NCI-H1092 (cell line): ENCODE measurements at regions not wholly inside any gene's neighbourhood (a gene's known extent, or its start where the extent isn't known, plus 50 kb on each side); places are given as distances from the start of the nearest gene placed in this dataset.
"Not testable (repeated sequence)": the region's sequence is repeated elsewhere in the genome, so short reads cannot be mapped to it uniquely, and the experiment has no call there.

Experiments
- DNase-seq: peaks from one replicate; lab custom pipeline; 2025; lab: John Stamatoyannopoulos, UW

DNA sequence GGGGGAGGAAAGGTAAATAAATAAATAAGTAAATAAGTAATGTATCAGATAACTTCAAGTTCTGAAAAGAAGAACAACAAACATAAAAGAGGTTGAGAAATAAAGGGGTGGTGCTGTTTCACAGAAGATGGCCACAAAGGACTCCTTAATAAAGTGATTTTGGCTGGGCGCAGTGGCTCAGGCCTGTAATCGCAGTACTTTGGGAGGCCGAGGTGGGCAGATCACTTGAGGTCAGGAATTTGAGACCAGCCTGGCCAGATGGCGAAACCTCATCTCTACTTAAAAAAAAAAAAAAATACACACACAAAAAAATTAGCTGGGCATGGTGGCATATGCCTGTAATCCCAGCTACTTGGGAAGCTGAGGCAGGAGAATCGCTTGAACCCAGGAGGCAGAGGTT, 315.5 kb downstream of the MIAT start:
- DNase-seq: not testable (repeated sequence)

DNA sequence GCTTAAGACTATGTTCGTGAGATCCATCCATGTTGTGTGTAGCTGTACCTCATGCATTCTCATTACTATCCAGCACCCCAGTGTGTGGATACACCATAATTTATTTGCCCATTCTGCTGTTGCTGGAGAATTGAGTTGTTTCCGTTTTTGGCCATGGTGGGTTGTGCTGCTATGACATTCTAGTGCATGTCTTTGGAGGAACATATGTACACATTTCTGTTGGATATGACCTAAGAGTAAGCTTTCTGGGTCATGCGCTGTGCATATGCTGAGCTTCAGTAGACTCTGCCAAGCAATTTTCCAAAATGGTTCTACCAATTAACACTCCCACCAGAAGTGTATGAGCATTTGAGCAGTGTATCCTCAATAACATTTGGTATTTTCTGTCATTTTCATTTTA, 316.6 kb downstream of the MIAT start:
- no peak for DNase-seq

DNA sequence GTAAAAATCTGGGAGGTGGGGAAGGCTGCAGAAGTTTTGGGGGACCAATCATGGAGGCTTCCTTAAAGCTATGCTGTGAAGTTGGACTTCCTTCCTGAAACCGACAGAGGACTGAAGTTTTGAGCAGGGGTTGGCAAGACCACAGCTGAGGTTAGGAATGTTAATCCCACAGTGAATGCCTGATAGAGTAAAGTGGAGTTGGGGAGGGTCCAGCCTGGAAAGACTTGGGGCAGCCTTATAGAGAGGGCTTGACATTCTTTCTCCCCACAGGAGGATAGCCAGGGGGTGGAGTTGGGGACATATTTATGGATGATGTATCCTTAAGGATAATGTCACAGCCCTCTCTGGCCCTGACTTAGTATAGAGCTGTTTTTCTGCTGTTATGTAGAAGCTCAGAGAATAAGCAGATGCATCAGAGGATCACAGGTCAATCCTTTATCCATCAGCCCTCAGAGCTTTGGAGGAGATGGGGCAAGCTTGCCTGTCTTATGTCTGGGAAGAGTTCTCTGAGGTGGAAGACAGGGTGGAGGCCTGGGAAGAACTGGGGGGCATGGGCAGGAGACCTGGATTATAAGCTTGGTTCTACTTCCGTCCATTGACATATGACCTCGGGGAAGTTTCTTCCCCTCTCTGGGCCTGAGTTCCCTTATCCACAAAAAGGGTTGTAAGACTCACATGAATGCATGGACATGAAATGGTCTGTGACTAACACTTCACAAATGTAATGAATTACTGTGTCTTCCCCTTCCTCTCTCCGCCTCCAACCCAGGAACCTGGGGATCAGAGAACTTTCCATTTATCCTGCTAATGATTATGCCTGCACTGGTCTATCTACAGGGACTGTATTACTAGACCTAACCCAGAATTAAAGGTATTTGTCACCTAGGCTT, 317.8 kb downstream of the MIAT start:
- no peak for DNase-seq

DNA sequence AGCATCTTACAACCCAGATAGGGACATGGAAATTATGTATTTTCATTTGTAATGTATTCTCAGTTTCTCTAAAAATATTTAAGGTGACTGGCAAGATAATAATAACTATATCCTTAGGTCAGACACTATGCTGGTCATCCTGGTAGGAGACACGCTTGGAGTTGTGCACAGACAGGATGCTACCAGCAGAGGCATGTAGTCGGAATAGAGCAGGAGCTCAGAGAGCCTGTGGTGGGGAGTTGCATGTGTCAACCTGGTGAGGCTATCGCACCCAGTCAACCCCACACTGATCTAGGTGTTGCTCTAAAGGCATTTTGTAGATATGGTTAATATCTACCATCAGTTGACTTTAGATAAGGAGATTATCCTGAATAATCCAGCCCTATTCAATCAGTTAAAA, 318.5 kb downstream of the MIAT start:
- no peak for DNase-seq

DNA sequence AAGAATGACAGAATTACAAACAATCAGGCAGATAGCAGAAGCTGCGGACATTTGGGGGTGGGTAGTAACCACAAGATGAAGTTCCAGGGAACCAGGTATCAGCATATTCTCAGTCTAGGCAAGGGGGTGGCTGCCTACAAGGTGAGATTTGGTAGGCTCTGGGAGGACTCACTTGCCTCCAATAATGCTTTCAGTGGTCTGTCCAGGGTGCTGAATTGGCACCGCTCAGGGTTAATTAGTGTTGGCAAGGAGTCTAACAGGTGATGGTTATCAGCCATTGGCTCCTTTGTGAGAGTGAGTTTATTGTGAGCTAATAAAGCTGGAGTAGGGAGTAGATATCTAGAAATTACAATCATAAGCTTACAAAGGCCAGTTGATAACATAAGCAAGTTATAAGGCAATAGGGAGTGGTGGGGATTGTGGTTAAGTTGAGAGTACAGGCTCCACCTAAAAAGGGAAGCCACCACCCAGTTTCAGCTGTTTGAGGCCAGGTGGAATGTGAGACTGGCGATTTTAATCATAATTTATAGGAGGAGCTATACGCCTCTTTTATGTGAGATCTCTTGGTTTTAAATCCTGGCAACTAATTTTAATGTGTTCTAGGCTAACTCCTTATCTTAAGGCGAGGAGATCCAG, 320.5 kb downstream of the MIAT start:
- DNase-seq: no peak

DNA sequence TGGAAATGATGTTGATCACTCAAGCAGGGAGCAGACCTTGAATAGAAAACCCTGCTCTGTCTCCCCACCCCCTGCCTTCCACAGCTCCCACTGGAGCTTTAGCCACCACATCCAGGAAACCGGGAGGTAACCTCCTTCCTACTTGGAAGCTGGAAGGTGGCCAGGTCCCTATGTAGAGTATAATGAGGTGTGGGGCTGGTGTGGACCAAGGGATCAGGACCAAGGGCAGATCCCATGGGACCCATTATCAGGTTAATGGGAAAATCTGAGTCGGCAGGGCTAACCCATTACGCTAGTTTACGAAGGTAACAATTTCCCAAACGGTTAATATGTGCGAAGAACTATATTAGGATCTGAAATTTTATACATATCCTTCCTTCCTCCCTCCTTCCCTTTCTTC, 321.9 kb downstream of the MIAT start:
- no peak for DNase-seq

DNA sequence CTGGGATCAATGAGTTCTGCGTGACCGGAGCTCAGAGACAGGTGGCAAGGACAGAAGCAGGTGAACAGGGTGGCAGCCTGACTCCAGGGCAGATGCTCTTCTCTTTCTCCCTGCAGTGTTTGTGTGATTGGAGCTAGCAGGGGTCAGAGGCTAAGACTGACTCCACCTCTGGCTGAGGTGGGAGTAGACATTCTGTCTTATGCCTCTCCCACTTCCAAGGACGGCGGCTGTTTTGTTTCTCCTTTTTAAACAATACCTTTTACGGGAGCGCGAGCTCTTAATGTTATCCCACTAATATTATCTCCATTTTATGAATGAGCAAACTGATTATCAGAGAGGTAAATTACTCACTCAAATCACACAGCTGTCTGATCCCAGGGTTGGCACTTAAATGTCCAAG, 323.7 kb downstream of the MIAT start:
- DNase-seq: no peak

DNA sequence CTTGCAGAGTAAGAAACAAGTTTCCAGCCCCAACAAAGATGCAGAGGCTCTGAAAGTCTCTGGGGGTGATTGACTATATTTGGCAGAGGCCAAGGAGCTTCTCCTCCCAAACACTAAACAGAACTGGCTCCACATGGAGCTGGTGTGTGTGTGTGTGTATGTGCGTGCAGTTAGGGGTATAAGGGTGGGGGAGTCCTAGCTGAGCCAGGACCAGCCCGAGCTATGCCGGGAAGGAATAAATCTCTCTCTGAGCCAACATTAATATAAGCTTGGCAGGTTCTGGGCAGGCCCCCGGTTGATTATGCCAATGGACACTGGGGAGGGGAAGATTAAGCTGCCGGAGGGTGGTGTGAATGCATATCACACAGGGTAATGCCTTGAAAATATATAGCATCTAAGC, 324.2 kb downstream of the MIAT start:
- DNase-seq: no peak

DNA sequence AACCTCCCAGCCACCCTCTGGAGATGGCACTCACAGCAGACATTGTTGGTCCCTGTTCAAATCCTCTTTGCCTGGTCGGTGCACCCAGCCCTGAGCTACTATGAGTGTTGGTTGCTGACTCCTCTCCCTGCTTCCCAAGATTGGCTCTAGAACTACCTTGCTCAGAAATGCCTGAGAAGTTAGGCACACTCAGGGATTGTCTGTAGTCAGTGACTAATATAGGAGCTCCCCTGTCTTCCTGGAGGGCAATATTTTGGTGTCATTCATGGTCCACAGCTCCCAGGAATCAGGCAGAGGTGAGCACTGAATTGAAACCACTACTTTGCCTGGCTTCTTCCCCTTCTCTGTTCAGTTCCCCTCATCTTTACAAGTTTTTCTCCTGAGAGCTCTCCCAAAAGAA, 325.9 kb downstream of the MIAT start:
- DNase-seq: no peak

DNA sequence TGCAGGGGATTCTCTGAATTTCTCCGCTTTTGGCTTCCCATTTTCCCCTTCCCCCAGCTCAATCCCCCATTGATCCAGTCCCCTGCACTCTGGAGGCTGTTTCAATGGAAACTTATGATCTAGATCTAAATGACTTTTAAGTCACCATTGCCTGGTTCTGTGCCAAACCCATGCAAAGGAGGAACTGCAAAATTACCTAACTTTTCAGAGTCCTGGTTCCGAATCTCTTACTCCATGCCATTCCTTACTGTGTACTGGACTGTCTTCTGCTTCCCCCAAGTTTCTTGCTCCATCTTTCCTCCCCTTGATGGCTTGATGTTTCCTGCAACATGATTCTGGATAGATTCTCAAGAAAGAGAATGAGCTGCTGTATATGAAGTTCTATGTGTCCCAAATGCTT, 327.8 kb downstream of the MIAT start:
- DNase-seq: no peak

DNA sequence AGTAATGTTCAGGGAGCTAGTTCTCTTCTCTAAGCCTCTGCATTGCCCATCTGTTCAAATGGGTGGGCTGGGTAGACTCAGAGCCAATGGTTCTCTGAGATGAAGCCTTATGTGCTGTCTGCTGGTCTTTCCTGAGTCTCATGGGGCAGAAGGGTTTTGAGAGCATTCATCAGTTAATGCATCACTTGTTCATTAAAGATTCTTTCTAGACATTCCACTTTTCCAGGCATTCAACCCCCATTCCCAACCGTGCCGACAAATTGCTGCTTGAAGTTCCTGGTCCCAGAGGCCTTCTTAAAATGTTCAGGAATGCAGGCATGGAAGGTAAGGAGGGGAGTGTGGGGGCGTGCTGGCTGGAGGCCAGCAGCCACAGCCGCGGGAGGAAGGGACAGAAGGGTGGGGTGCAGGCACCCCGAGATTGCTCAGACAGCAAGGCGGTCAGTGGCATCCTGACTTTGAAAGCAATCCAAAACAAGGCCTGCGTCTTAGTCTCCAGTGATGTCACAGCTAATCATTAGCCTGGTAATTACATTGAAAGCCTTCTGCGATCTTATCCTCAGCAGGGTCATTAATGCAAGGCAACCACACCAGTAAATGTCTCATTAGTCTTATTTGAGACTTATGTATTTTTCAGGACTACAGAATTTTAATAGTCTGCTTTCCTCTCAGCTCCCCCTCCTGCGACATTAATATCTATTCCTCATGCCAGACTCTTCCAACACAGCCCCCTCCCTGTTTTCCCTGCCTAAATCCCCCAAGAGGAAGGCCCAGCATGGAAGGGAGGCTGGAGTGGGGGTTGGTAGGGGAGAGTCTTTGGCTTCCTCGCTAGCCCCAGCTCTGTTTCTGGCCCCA, 328.8 kb downstream of the MIAT start:
- DNase-seq: no peak

DNA sequence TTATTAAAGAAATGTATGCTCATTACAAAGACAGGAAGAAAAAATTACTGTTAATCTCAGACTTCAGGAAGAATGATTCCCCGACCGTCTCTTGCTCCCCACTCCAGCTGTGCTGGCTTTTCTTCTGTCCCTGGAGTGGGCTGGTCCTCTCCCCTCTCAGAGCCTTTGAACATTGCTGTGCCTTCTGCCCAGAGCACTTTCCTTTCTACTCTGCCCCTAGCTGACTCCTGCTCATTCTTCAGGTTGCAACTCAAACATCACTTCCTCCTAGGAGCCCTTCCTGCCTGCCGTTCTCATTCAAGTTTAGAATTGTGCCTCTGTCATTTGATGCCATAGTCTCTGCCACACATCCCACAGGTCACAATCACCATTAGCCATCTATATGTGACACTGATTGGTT, 329.5 kb downstream of the MIAT start:
- no peak for DNase-seq

DNA sequence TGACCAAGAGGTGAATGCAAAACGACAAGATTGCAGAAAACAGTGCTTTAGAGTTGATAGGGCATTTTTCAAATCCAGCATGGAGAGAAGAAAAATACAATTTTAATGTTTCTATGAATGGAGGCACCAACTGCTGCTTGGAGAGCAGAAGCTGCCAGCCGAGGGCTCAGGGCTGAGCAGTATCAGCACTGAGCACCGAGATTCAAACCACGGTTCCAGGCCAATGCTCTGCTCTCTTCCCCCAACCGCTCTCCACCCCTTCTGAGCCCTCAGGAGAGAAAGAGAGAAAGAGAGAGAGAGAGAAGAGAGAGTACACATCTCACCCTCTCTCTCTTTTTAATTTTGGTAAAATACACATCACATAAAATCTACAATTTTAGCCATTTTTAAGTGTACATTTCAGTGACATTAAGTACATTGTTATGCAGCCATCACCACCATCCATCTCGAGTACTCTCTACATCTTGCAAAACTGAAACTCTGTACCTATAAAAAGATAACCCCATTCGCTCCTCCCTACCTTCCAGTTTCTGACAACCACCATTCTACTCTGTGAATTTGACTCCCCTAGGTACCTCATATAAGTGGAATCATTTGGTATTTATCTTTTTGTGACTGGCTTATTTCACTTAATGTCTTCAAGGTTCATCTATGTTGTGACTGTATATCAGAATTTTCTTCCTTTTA, 333.3 kb downstream of the MIAT start:
- DNase-seq: no peak

DNA sequence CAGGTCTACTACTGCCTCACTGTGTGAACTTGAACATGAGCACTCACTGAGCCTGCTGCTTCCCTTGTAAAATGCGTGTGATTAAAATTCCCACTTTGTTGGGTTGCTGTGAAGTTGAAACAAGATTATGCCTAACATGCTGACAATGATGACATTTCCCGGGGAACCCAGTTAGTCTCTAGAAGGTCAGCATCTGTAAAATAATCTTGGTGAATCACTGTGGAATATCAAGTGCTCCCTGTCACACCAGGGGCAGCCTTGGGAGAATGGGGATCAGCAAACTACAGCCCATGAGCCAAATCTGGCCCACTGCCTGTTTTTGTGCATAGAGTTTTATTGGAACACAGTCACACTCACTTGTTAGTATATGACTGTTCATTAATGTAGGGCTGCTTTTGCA, 335.2 kb downstream of the MIAT start:
- DNase-seq: no peak

DNA sequence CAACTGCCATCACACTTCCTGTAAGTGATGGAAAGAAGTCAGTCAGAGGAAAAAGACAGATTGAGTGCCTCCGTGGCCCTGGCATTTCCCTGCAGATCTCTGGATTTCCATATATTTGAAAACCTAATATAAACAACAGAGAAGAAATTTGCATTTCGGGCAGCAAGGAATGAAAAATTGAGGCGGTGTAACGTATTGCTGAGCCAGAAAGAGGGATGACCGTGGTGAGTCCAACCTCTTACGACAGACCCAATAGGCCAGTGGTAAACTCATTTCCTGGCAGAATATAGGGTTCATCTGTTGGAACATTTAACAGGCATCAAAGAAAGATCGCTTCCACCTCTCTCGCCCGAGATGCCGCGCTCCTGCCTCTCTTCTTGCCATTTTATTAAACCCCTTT, 336.5 kb downstream of the MIAT start:
- no peak for DNase-seq

DNA sequence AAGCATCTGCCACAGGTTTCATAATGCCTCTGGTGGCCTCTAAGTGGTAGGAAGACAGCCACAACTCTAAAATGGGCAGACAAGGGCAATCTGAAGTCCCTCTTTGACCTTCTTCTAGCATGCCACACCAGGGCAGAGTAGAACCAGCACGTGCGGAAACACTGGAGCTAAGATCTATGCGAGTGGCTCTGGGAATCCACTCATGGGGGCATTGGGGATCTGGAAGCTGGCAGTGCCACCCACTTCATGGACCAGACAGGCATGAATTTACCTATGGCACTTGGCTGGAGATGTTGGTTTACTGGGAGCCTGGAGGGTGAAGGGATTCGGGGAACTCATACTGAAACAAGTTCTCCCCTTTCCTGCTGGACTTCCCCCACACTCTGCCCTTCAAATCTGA, 337.4 kb downstream of the MIAT start:
- no peak for DNase-seq

DNA sequence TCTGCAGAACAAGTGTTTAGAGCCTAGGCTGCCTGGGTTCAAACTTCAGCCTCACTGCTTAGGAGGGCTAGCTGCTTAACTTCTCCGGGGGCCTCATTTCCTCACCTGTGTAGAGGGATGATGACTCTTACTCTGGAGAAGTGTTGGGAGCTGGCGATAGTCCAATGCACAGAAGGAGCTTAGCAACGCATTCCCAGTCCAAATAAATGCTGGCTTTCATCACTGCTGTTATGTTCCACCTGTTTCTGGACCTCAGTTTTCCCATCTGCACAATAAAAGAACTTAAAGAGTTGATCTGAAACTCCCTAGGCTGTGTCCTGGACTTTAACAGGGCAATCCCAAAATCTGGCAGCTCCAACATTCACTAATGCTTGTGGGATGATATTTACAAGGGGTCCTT, 337.8 kb downstream of the MIAT start:
- DNase-seq: no peak

DNA sequence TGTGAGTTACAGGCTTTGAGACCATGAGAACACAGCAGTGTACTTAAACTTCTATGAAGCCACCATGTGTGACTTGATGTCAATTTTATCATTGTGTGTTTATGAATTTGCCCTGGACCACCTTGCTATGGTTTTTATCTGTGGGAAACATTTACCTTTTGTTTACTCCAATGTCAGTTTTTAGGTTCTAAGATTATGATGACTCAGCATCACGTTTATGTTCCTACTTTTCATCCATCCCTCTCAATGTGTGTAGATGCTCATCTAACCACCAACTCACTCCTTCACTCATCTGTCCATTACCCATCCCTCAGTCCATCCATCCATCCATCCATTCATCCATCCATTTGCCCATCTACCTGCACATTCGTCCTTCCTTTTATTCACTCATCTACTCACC, 338.8 kb downstream of the MIAT start:
- no peak for DNase-seq

DNA sequence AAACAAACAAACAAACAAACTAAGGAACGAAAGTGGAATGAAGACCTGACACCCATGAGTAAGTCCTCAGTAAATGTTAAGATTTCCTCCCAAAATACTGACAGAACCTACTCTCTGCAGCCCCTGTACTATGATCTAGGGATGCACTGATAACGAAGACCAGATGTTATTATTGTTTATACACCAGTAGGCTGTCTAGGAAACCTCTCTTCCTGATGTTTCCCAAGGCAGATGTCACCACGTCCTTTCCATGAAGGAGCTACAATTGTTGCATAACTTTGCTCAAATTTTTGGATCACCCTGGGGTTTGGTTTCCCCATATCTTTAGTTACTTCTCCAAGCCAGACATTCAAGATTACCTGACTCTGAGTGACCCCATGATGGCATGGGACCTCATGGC, 340.7 kb downstream of the MIAT start:
- DNase-seq: no peak

DNA sequence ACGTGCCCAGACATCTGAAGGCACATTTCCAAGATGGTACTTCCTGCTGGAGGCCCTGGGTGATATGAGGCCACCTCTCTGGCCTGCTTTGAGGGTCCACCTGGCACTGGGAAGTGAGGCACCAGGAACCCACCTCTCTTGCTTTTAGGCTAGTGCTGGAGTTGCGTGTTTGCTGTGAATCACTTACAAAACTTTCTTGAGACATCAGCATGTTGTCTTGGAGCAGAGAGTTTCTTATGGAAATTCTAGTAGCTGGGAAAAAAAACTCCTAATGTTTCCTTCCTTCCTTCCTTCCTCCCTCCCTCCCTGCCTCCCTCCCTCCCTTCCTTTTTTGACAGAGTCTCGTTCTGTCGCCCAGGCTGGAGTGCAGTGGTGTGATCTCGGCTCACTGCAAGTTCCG, 341.3 kb downstream of the MIAT start:
- DNase-seq: no peak

DNA sequence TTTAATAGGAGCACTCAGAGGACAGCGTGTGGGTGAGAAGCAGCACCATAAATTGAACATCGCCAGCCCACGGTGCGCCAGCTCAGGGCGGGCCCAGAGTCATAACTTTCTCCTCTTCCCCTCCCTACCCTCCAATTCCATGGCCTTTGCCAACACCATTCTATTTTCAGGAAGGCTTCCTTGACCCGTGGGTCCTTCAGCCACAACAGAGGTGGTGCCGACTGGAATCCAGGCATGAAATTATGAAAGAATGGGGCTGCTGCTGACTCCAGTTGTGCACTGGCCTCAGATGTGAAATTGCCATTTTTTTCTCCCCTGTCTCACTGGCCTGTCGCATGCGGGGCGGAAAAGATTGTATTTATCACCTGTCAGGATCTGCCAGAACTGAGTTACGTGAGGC, 345.9 kb downstream of the MIAT start:
- no peak for DNase-seq

DNA sequence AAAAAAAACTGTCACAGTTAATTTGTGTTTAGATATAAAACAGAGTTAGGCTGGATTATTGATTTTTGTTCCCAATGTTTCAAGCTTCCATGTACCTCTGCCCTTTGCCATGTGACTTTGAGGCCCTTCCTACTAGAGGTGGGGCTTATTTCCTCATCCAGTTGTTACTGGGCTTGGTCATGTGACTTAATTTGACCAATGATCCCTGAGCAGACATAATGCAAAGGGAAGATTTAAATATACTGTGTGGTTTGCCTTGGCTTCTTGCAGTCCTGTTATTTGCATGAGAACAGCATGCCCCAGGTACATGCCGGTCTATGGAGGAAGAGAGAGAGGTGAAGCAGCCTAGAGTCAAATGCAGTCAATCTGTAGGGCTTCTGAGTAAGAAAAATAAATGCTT, 347.0 kb downstream of the MIAT start:
- no peak for DNase-seq
